ENCODE measurements at regions not wholly inside any gene's neighbourhood (a gene's known extent, or its start where the extent isn't known, plus 50 kb on each side); places are given as distances from the start of the nearest gene placed in this dataset.
"Not testable (repeated sequence)": the region's sequence is repeated elsewhere in the genome, so short reads cannot be mapped to it uniquely, and the experiment has no call there.

DNA sequence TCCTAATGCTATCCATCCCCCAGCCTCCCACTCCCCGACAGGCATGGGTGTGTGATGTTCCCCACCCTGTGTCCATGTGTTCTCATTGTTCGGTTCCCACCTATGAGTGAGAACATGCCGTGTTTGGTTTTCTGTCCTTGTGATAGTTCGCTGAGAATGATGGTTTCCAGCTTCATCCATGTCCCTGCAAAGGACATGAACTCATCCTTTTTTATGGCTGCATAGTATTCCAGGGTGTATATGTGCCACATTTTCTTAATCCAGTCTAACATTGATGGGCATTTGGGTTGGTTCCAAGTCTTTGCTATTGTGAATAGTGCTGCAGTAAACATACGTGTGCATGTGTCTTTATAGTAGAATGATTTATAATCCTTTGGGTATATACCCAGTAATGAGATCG, 328.9 kb downstream of the BCAT1 start:
- not testable (repeated sequence) for H3K4me1 ChIP-seq; DNase-seq; H3K27me3 ChIP-seq; H3K36me3 ChIP-seq; H3K4me3 ChIP-seq; H3K9me3 ChIP-seq (replicated peaks); H3K27ac ChIP-seq

DNA sequence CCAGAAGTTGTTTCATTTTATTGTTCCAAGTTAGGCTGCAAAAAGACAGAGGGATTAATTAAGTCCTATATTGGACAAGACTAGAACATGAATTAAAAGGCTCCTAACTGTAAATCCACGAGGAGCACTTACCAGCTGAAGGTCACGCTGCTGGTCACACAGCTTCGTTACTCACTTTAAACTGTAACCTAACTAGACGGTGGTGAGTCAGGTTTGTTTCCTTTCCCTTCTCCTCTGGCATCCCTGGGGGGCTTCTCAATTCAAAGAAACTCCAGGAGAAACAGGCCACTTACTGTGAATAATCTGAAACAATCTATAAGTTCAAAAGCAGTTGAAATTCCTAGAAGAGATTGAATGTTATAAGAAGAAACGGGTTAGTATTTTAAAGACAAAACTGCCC, 331.4 kb downstream of the BCAT1 start:
- no peak for DNase-seq
- no peaks in the 10 kb centered on the region for H3K9me3 ChIP-seq (replicated peaks)
- no peak overlapping the region for H3K27ac ChIP-seq
- H3K36me3 ChIP-seq: no peaks in the 10 kb centered on the region
- no peaks in the 10 kb centered on the region for H3K27me3 ChIP-seq
- no peak overlapping the region for H3K4me3 ChIP-seq
- H3K4me1 ChIP-seq: no peaks in the 10 kb centered on the region

DNA sequence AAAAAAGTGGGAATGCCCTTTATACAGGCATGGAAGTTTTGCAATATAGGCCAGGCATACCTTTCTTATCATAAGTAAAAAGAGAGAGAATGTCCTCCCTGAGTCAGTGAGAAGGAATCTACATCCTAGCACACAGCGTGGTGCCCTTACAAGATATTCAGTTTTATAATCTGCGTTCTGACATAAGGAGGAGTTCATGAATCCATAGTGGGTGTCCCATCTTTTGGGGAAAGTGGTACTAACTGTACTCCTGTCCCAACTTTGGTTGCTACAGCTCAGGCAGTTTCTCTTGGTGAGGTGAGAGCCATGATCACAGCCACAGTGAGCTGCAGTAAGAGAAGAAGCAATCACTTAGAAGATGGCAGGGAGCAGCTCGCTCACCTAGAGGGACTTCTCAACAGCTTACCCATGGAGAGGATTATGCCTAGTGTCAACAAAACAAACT, 332.9 kb downstream of the BCAT1 start:
- H3K27me3 ChIP-seq: no peaks in the 10 kb centered on the region
- H3K27ac ChIP-seq: no peak overlapping the region
- no peak overlapping the region for H3K4me3 ChIP-seq
- DNase-seq: no peak
- no peaks in the 10 kb centered on the region for H3K9me3 ChIP-seq (replicated peaks)
- no peaks in the 10 kb centered on the region for H3K4me1 ChIP-seq
- no peaks in the 10 kb centered on the region for H3K36me3 ChIP-seq

DNA sequence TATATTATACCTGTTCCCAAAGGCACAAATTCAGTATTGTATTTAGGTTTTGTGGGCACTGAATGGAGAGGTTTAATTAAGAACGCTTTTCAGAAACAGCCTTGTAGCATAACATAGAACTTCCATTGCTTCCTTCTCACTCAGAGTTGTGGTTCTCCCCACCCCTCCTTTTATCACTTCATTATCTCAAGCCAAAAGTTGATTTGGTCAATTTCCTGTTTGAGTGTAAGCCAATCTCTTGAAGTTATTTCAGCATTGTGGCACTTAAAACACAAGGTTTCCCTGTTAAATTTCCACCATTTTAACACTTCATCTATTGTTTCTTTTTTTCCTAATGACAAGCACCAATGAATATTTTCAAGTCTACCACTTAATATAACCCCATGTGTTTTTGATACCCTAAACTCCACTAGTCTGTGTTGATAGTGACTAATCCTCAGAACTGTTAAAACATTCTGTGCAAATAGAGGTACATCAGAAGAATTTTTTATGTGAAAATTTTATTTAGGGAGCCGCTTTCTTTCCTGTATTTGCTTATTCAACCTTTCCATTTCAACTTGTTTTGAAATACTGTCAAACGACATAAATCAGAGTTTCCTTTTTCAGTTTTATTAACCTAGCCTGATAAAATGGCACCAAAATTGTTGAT, 340.1 kb downstream of the BCAT1 start:
- H3K27me3 ChIP-seq: no peaks in the 10 kb centered on the region
- no peak for DNase-seq

DNA sequence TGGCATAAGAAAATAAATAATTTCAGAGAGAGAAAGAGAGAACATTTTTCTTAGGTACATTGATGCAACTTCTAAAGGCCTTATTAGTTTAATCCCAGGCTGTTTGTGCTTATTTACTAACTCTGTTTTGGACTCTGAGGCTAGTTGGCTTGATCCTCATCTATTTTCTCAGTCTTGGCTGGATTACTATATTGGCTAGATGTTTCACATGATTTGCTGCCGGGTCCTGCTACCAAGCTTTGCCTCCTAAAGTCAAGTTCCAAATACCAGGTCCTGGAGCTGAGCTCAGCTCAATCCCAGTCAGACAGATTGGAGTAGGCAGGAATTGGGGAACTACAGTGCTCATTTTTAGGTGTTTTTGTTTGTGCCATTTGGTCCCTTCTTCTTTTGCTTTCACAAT, 340.8 kb downstream of the BCAT1 start:
- no peaks in the 10 kb centered on the region for H3K27me3 ChIP-seq
- no peak overlapping the region for H3K27ac ChIP-seq
- no peak overlapping the region for H3K4me3 ChIP-seq
- no peak for DNase-seq
- no peaks in the 10 kb centered on the region for H3K4me1 ChIP-seq
- no peaks in the 10 kb centered on the region for H3K36me3 ChIP-seq
- no peaks in the 10 kb centered on the region for H3K9me3 ChIP-seq (replicated peaks)

More for the DNA sequence above, 340.1 kb downstream of the BCAT1 start:
- Histone ChIP-seq H3K9me3 (replicated peaks) (no peaks in the 10 kb centered on the region), H3K4me3 (no peak overlapping the region), H3K4me1 (no peaks in the 10 kb centered on the region), H3K27ac (no peak overlapping the region), H3K36me3 (no peaks in the 10 kb centered on the region)

DNA sequence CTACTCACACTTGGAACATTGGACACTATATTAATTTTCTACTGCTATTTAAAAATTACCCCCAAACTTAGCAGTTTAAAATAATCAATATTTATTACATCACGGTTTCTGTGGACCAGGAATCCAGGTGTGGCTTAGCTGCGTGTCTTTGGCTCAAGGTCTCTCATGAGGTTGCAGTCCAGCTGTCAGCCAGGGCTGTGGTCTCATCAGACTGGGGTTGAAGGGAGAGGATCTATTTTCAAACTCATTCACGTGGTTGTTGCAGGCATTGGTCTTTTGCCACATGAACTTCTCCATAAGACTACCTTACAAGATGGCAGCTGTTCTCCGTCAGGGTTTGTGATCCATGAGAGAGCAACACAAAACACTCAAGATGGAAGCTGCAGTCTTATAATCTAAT, 343.0 kb downstream of the BCAT1 start:
- Histone ChIP-seq H3K36me3 (no peaks in the 10 kb centered on the region), H3K4me1 (no peaks in the 10 kb centered on the region), H3K27ac (no peak overlapping the region), H3K4me3 (no peak overlapping the region), H3K9me3 (replicated peaks) (no peaks in the 10 kb centered on the region), H3K27me3 (no peaks in the 10 kb centered on the region)
- no peak for DNase-seq

DNA sequence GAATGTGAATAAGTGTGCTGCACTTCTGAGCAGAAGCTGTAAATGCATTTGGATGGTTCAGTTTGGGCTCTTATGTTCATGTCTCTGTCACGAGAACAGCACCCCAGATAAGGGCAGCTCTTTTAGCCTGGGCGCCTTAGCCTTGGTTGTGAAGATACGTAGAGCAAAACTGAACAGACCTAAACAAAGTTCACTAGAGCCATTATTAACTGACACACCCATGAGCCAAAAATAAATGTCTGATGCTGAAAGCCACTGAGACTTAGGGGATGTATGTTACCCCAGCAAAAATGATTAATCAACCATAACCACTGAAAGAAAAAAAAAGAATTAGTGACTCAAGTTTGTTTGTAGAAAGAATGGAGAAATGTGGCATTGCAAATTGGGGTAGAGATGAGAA, 343.4 kb downstream of the BCAT1 start:
- Histone ChIP-seq H3K27me3 (no peaks in the 10 kb centered on the region), H3K4me1 (no peaks in the 10 kb centered on the region), H3K9me3 (replicated peaks) (no peaks in the 10 kb centered on the region), H3K4me3 (no peak overlapping the region), H3K36me3 (no peaks in the 10 kb centered on the region), H3K27ac (no peak overlapping the region)
- no peak for DNase-seq

DNA sequence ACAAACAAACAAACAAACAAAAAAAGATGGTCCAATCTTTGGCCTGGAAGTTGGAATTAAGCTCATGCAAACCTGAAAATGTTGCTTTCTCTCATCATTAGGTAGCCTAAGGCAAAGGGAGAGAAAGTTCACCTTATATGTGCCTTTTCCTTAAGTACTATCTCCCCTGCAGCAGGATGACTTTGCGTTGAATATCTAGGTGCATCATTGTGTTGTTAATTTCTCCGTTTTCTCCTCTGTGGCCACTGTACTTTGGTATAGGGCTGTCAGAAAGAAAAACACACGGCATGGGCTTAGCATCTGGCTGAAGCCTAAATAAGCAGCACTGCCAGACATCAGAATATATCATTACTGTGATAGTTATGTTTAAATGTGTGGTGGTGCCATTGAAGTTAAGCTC, 345.5 kb downstream of the BCAT1 start:
- Histone ChIP-seq H3K4me1 (no peaks in the 10 kb centered on the region), H3K36me3 (no peaks in the 10 kb centered on the region), H3K4me3 (no peak overlapping the region), H3K27me3 (no peaks in the 10 kb centered on the region), H3K27ac (no peak overlapping the region), H3K9me3 (replicated peaks) (no peaks in the 10 kb centered on the region)
- no peak for DNase-seq

DNA sequence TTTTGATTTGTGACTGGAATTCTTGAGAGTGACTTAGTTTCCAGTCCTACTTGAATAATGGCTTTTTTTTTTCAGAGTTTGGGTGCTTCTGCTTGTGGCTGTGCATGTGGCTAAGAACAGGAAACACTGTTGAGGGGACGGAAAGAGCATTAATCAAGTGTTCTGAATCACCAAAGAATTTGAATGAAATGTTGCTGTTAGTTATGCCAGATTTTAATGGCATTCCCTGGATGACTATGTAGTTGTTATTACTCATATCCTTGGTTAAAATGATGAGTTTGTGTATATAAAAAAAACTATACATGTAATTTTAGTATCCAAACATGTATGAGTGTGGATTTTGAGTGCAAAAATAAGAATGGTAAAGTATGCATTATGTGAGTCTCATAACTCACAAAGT, 347.9 kb downstream of the BCAT1 start:
- no peak for DNase-seq
- H3K9me3 ChIP-seq (replicated peaks): no peaks in the 10 kb centered on the region
- no peak overlapping the region for H3K4me3 ChIP-seq
- H3K4me1 ChIP-seq: no peaks in the 10 kb centered on the region
- no peaks in the 10 kb centered on the region for H3K36me3 ChIP-seq
- no peak overlapping the region for H3K27ac ChIP-seq
- H3K27me3 ChIP-seq: no peaks in the 10 kb centered on the region

DNA sequence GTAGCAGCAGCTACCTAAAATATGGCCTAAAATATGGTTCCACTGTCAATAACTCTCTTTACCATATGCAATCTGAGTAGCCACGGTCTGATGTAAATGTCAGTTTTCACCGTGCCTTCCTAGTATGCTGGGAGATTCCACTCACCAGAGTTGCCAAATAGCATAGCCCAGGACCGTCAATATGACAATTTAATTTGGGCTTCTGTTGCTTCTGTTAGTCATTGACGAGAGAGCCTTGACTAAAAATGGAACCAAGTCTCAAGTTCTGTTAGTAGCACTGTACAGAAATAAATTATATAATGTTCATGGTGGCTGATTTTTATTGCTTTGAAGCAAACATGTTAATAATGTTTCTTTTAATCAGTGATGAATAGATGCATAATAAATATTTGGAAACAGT, 348.4 kb downstream of the BCAT1 start:
- no peak for DNase-seq
- H3K9me3 ChIP-seq (replicated peaks): no peaks in the 10 kb centered on the region
- no peaks in the 10 kb centered on the region for H3K27me3 ChIP-seq
- no peaks in the 10 kb centered on the region for H3K4me1 ChIP-seq
- no peak overlapping the region for H3K4me3 ChIP-seq
- no peak overlapping the region for H3K27ac ChIP-seq
- H3K36me3 ChIP-seq: no peaks in the 10 kb centered on the region

DNA sequence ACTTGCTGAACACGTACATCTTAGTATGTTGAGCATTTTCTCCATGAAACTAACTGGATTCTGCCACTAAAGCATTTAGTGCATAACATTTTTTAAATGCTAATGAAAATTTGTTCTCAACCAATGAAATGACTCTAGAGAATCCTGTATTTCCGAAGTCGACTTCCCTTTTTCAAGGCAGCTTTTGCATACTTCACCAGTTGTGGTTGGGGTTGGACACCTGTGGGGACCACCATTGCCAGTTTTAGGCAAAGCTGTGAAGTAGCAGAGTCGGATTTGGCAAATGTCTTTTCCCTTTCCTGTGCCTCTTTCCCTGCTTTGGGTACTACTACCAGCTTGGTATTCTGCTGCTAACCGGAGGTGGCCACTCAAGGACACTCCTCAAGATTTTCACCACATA, 349.2 kb downstream of the BCAT1 start:
- Histone ChIP-seq H3K36me3 (no peaks in the 10 kb centered on the region), H3K4me1 (no peaks in the 10 kb centered on the region), H3K4me3 (no peak overlapping the region), H3K27ac (no peak overlapping the region), H3K27me3 (no peaks in the 10 kb centered on the region), H3K9me3 (replicated peaks) (no peaks in the 10 kb centered on the region)
- DNase-seq: no peak

DNA sequence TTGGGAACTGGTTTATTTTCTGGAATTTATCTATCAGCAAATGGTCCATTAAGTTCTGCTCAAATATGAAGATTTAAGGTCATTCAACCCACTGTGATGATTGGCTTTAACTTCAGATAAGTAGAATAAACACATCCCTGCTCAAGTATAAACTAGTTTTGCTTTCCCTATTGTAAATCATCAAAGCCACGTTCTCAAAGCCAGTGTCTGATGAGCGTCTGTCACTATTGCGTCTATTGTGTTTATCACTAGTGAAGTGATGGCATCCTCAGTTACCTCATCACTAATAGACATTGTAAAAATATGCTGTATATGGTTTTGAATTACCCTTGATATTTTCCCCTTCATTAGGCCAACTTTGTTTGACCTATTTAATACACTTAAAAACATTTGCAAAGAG, 351.3 kb downstream of the BCAT1 start:
- no peak for DNase-seq
- Histone ChIP-seq H3K36me3 (no peaks in the 10 kb centered on the region), H3K9me3 (replicated peaks) (no peaks in the 10 kb centered on the region), H3K4me3 (no peak overlapping the region), H3K27ac (no peak overlapping the region), H3K27me3 (no peaks in the 10 kb centered on the region), H3K4me1 (no peaks in the 10 kb centered on the region)

DNA sequence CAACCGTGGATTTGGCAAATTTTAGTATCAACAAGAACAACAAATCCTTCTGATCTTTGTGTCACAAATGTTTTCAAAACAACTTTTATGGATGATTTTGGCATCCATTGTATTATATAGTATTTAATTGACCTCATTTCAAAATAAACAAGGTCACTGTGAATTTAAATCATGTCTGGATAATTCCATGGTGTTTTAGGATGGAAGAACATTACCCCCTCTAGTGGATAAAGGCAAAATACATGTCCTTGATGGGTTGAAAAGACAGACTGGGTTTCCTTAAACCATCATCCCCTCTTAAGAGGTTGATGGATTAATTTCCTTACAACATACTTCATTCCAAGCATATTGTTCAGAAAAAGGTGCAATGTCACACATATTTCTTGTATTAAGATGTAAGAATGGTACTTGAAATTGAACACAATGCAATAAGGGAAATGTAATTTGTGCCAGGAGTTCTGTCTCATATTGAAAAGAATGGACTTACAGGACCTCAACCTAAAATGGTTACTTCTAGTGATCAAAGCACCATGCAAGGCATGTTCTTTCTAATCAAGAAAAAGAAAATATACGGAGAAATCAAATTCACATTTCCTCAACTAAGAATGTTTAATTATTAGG, 352.0 kb downstream of the BCAT1 start:
- H3K27ac ChIP-seq: no peak overlapping the region
- H3K36me3 ChIP-seq: no peaks in the 10 kb centered on the region
- no peaks in the 10 kb centered on the region for H3K9me3 ChIP-seq (replicated peaks)
- peak in 1 of 2 experiments; percentile 61 for DNase-seq
- H3K27me3 ChIP-seq: no peaks in the 10 kb centered on the region
- H3K4me1 ChIP-seq: no peaks in the 10 kb centered on the region
- no peak overlapping the region for H3K4me3 ChIP-seq

DNA sequence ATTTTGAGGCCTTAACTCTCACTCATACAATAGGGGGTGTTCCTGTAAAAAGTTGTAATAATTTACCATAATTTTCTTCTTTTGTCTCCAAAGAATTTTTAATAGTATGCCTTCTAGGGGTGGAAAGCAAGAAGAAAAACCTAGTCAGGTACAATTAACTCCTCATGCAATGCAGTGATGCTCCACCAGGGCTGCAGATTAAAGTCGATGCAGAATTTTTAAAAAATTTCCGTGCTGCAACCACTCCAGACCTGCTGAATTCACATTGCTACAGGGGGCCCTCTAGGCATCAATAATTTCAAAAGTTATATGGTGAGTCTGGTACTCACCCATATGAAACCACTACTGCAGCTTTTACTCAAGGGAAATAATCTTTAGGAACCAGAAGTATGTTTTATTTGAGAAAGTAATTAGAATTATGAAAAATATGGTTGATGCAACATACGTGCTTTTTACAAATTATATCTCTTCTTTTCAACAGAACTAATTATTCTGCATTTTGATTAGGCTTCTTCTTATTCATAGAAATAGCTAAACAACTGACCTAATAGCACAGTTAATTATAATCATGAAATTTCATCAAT, 353.2 kb downstream of the BCAT1 start:
- Histone ChIP-seq H3K4me1 (no peaks in the 10 kb centered on the region), H3K4me3 (no peak overlapping the region), H3K9me3 (replicated peaks) (no peaks in the 10 kb centered on the region), H3K36me3 (no peaks in the 10 kb centered on the region), H3K27ac (no peak overlapping the region), H3K27me3 (no peaks in the 10 kb centered on the region)
- peak in 1 of 2 experiments; percentile 6 for DNase-seq

DNA sequence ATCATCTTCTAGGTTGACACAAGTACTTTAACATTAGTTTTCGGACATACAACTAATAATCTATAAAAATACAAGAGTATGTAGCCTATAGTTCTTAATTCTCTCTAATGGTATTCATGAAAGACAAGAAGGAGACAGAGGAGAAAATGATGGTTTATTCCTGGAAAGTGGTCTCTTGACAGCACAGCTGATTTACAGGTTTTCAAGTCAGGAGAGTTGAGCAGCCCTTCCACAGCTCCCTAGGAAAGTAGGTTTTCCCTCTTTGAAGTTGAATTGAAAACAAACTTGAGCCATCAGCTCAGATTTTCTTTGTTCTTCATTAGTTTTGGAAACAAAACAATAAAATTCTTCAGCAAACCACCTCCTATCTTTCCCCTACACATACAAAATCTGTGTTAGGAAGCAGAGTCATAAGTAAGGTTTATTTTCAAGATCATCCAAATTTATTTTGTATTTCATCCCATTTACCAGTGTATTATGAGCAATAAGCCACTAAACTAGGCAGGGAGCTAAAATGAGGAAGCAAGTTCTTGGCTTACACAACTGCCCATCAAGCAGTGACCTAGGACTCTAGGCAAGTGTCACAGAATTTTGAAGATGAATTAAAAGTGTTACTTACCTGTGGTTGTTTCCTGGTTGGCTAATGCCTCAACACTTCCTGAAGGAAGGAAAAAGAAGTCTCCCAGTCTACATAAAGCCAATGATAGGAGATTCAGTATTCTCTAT, 357.0 kb downstream of the BCAT1 start:
- Histone ChIP-seq H3K27ac (no peak overlapping the region), H3K4me1 (no peaks in the 10 kb centered on the region), H3K9me3 (replicated peaks) (no peaks in the 10 kb centered on the region), H3K27me3 (no peaks in the 10 kb centered on the region), H3K4me3 (no peak overlapping the region), H3K36me3 (no peaks in the 10 kb centered on the region)
- no peak for DNase-seq
